NB4 (cell line): ENCODE measurements at regions not wholly inside any gene's neighbourhood (a gene's known extent, or its start where the extent isn't known, plus 50 kb on each side); places are given as distances from the start of the nearest gene placed in this dataset.

Experiments
- DNase-seq: peaks from one replicate; pipeline ENCODE4 v3.0.0; 2010; ENCODE audit warnings: low read depth
- H3K4me3 ChIP-seq: one replicate; pipeline ENCODE4 v1.5.1; 2011; ENCODE audit warnings: mild to moderate bottlenecking, low read depth, low read length, moderate library complexity
- CTCF ChIP-seq: IDR thresholded peaks from one replicate; pipeline ENCODE4 v1.5.1; 2012; ENCODE audit warnings: low read depth, low read length
- MYC ChIP-seq: IDR thresholded peaks from 2 replicates; pipeline ENCODE4 v1.6.1; 2011; ENCODE audit warnings: low read depth, low read length
- POLR2A ChIP-seq: IDR thresholded peaks from 2 replicates; pipeline ENCODE4 v1.6.1; 2011; ENCODE audit warnings: mild to moderate bottlenecking; ENCODE audit not compliant: insufficient read length; ENCODE audit errors: extremely low read depth
- TF ChIP-seq, protein P1 (sequence below): IDR thresholded peaks from 2 replicates; pipeline ENCODE4 v1.6.1; 2011; ENCODE audit warnings: low read depth, low read length

- H3K4me3 ChIP-seq, result no peak overlapping the region
- no peak for DNase-seq
- no peak for TF ChIP-seq POLR2A
- no peak for TF ChIP-seq CTCF
- TF ChIP-seq, protein P1, sequence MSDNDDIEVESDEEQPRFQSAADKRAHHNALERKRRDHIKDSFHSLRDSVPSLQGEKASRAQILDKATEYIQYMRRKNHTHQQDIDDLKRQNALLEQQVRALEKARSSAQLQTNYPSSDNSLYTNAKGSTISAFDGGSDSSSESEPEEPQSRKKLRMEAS, result no peak
- TF ChIP-seq MYC, result no peak
Measured at GRCh38 chr5:100270023-100270771, 265.0 kb upstream of the FAM174A start.

DNA sequence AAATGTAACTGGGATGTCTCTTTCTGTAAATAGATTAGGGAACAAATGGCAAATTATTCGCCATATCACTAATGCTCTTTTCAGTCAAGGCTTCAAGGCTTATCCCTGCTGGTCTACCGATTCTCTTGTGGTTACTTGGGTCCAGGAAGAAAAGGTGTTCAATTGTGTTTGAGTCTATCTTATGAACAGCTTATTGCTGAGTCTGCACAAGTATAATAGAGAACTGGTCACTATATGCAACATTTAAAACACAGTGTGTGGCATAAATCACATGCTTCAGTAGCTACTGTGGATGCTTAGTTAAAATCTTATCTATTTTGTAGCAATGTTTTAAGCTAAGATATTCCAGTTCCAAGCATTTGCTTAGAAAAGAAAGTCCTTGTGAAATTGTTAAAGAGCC is 274.2 kb upstream of the FAM174A start:
- H3K4me3 ChIP-seq, result no peak overlapping the region
- DNase-seq, result no peak
- TF ChIP-seq CTCF (no peak), MYC (no peak), POLR2A (no peak)
- TF ChIP-seq, protein P1, result no peak

GRCh38 chr5:100252944-100253343 is 282.2 kb upstream of the FAM174A start:
- no peak for DNase-seq
- H3K4me3 ChIP-seq, result no peak overlapping the region
- TF ChIP-seq CTCF, result no peak
- no peak for TF ChIP-seq MYC
- TF ChIP-seq POLR2A, result no peak
- TF ChIP-seq, protein P1, result no peak

- no peak overlapping the region for H3K4me3 ChIP-seq
- TF ChIP-seq, protein P1, result no peak
- no peak for TF ChIP-seq POLR2A
- TF ChIP-seq MYC, result no peak
- TF ChIP-seq CTCF, result no peak
- DNase-seq, result no peak
Measured at GRCh38 chr5:100252037-100252436, 283.1 kb upstream of the FAM174A start.

- no peak for DNase-seq
Measured at GRCh38 chr5:100249884-100250269, 285.3 kb upstream of the FAM174A start.

More at GRCh38 chr5:100249884-100250269, 285.3 kb upstream of the FAM174A start:
- no peak overlapping the region for H3K4me3 ChIP-seq
- TF ChIP-seq, protein P1, result no peak
- TF ChIP-seq CTCF (no peak), MYC (no peak), POLR2A (no peak)
